ENCODE measurements at regions not wholly inside any gene's neighbourhood (a gene's known extent, or its start where the extent isn't known, plus 50 kb on each side); places are given as distances from the start of the nearest gene placed in this dataset.

DNA sequence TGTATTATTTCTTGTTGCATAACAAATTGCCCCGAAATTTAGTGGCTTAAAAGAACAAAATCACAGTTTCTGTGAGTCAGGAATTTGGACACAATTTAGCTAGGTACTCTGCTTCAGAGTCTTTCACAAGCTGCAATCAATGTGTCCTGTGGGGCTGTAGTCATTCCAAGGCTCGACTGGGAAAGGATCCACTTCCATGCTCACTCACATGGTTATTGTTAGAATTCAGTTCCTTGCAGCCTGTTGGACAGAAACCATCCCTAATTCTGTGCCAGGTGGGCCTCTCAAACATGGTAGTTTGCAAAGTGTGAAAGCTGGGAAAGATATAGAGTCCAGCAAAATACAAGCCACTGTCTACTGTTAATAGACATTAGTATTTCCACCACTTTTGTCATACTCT is 59.7 kb upstream of the ARID2 start:
- Histone ChIP-seq H3K4me3 (replicated peaks; ENCODE audit: insufficient read depth, low read length) (no peak overlapping the region), H3K27me3 (ENCODE audit: insufficient read depth, poor library complexity, severe bottlenecking) (no peaks in the 10 kb centered on the region), H3K27ac (replicated peaks) (peak overlapping the region; percentile 15; the same call in 1 of the 2 replicates)
- TF ChIP-seq, protein P1, sequence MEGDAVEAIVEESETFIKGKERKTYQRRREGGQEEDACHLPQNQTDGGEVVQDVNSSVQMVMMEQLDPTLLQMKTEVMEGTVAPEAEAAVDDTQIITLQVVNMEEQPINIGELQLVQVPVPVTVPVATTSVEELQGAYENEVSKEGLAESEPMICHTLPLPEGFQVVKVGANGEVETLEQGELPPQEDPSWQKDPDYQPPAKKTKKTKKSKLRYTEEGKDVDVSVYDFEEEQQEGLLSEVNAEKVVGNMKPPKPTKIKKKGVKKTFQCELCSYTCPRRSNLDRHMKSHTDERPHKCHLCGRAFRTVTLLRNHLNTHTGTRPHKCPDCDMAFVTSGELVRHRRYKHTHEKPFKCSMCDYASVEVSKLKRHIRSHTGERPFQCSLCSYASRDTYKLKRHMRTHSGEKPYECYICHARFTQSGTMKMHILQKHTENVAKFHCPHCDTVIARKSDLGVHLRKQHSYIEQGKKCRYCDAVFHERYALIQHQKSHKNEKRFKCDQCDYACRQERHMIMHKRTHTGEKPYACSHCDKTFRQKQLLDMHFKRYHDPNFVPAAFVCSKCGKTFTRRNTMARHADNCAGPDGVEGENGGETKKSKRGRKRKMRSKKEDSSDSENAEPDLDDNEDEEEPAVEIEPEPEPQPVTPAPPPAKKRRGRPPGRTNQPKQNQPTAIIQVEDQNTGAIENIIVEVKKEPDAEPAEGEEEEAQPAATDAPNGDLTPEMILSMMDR (IDR thresholded peaks at IDR 0.05; ENCODE audit: insufficient read depth, low read length) = no peak
- TF ChIP-seq, protein P2, sequence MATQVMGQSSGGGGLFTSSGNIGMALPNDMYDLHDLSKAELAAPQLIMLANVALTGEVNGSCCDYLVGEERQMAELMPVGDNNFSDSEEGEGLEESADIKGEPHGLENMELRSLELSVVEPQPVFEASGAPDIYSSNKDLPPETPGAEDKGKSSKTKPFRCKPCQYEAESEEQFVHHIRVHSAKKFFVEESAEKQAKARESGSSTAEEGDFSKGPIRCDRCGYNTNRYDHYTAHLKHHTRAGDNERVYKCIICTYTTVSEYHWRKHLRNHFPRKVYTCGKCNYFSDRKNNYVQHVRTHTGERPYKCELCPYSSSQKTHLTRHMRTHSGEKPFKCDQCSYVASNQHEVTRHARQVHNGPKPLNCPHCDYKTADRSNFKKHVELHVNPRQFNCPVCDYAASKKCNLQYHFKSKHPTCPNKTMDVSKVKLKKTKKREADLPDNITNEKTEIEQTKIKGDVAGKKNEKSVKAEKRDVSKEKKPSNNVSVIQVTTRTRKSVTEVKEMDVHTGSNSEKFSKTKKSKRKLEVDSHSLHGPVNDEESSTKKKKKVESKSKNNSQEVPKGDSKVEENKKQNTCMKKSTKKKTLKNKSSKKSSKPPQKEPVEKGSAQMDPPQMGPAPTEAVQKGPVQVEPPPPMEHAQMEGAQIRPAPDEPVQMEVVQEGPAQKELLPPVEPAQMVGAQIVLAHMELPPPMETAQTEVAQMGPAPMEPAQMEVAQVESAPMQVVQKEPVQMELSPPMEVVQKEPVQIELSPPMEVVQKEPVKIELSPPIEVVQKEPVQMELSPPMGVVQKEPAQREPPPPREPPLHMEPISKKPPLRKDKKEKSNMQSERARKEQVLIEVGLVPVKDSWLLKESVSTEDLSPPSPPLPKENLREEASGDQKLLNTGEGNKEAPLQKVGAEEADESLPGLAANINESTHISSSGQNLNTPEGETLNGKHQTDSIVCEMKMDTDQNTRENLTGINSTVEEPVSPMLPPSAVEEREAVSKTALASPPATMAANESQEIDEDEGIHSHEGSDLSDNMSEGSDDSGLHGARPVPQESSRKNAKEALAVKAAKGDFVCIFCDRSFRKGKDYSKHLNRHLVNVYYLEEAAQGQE (IDR thresholded peaks at IDR 0.05; ENCODE audit: insufficient replicate concordance, low read depth) = no peak
- no peak for TF ChIP-seq POLR2AphosphoS5 (IDR thresholded peaks at IDR 0.05; ENCODE audit: low read depth)
- TF ChIP-seq SPI1 (IDR thresholded peaks at IDR 0.05; ENCODE audit: borderline replicate concordance, low read depth) = no peak
- TF ChIP-seq GABPA (IDR thresholded peaks at IDR 0.05; ENCODE audit: low read depth) = no peak
- DNase-seq (ENCODE audit: low read depth in 1 of 2, low spot score in 1 of 2) = no peak

DNA sequence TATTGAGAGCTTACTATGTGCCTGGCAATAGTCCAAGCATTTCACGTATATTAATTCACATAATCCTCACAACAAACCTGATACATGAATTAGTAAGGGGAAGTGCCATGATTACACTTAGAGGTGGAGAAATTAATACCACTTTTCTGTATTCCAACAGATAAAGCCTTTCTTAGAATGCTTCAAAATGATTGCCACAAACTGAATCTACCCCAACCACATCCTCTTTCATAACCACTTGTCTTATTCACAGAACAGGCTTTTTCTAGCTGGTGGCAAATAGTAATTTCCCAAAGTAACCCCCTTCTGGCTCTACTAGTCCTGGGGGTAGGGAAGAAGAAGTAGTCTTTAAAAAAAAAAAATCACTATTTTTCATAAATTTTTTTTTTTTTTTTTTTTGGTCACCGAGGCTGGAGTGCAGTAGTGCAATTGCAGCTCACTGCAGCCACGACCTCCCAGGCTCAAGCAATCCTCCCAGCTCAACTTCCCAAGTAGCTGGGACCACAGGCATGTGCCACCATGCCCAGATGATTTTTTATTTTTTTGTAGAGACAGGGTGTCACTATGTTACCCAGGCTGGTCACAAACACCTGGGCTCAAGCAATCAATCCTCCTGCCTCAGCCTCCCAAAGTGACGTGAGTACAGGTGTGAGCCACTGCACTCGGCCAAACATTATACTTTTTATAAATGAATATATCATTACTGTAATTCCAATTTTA is 59.0 kb upstream of the ARID2 start:
- no peaks in the 10 kb centered on the region for H3K27me3 ChIP-seq (ENCODE audit: insufficient read depth, poor library complexity, severe bottlenecking)
- peak; percentile 84 to 86 for DNase-seq (ENCODE audit: low read depth in 1 of 2, low spot score in 1 of 2)
- TF ChIP-seq, protein P1 (IDR thresholded peaks at IDR 0.05; ENCODE audit: insufficient read depth, low read length) = no peak
- peak; percentile 57; the same call in 1 of the 2 replicates for TF ChIP-seq POLR2AphosphoS5 (IDR thresholded peaks at IDR 0.05; ENCODE audit: low read depth)
- peak; percentile 94 for TF ChIP-seq SPI1 (IDR thresholded peaks at IDR 0.05; ENCODE audit: borderline replicate concordance, low read depth)
- peak; percentile 51 for TF ChIP-seq GABPA (IDR thresholded peaks at IDR 0.05; ENCODE audit: low read depth)
- H3K27ac ChIP-seq (replicated peaks) = peak overlapping the region; percentile 15; the same call in 1 of the 2 replicates
- H3K4me3 ChIP-seq (replicated peaks; ENCODE audit: insufficient read depth, low read length) = no peak overlapping the region

DNA sequence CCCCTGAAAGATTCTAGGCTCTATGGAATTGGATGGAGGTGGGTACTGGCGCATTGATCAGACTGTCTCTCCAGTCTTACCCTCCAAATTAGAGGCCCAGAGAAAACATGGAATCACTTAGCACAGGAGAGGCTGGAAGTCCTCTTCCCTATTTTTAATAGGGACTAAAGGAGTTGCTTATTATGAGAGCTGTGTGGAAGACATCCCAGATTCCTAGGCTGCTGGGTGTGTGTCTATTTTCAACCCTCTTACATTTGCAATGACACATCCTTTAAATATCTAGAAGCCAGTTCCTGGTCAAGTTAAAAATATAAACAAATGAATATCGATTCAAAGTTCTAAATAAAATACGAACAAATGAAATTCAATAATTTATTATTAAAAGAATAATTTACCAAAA is 58.3 kb upstream of the ARID2 start:
- Histone ChIP-seq H3K27me3 (ENCODE audit: insufficient read depth, poor library complexity, severe bottlenecking) (no peaks in the 10 kb centered on the region), H3K27ac (replicated peaks) (no peak overlapping the region)
- DNase-seq (ENCODE audit: low read depth in 1 of 2, low spot score in 1 of 2) = no peak

More for the DNA sequence above, 58.3 kb upstream of the ARID2 start:
- no peak overlapping the region for H3K4me3 ChIP-seq (replicated peaks; ENCODE audit: insufficient read depth, low read length)
- TF ChIP-seq, protein P2 (IDR thresholded peaks at IDR 0.05; ENCODE audit: insufficient replicate concordance, low read depth) = no peak
- no peak for TF ChIP-seq SPI1 (IDR thresholded peaks at IDR 0.05; ENCODE audit: borderline replicate concordance, low read depth)

All from HL-60 (cell line).